ENCODE measurements at regions not wholly inside any gene's neighbourhood (a gene's known extent, or its start where the extent isn't known, plus 50 kb on each side); places are given as distances from the start of the nearest gene placed in this dataset.
"Not testable (repeated sequence)": the region's sequence is repeated elsewhere in the genome, so short reads cannot be mapped to it uniquely, and the experiment has no call there.

DNA sequence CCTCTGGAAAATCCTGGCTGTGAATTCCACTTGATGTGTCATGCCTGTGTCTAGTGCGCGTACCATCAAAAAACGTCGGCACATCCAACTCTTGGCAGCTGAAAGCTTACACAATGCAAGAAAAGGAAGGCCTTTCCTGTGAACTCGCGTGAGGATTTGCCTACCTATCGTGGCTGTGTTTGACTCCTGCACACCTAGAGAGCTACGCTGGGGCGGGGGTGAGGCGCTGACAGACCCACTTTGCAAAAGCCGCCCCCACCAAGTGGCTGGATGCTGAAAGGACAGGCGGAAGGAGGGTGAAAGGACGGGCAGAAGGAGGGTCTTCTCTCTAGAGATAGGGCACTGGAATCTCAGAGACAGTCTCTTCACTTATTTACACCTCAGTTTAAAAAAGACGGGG lies 270.1 kb downstream of the EIPR1 start:
- H3K36me3 ChIP-seq = no peaks in the 10 kb centered on the region
- TF ChIP-seq POLR2A (IDR thresholded peaks at IDR 0.05) = no peak
- TF ChIP-seq POLR2AphosphoS5 (IDR thresholded peaks at IDR 0.05) = no peak
- no peak for DNase-seq (ENCODE audit: low spot score)
- whole genome bisulfite sequencing = 87% methylated on average over 14 of the region's 14 CpGs
- no peak overlapping the region for H3K27ac ChIP-seq
- intact Hi-C loops (cut with DNase I) = no loop called here
- H3K4me1 ChIP-seq (replicated peaks) = no peaks in the 10 kb centered on the region
- no peaks in the 10 kb centered on the region for H3K9me3 ChIP-seq
- H3K4me3 ChIP-seq = no peak overlapping the region
- no peaks in the 10 kb centered on the region for H3K27me3 ChIP-seq (replicated peaks; ENCODE audit: insufficient read depth)

DNA sequence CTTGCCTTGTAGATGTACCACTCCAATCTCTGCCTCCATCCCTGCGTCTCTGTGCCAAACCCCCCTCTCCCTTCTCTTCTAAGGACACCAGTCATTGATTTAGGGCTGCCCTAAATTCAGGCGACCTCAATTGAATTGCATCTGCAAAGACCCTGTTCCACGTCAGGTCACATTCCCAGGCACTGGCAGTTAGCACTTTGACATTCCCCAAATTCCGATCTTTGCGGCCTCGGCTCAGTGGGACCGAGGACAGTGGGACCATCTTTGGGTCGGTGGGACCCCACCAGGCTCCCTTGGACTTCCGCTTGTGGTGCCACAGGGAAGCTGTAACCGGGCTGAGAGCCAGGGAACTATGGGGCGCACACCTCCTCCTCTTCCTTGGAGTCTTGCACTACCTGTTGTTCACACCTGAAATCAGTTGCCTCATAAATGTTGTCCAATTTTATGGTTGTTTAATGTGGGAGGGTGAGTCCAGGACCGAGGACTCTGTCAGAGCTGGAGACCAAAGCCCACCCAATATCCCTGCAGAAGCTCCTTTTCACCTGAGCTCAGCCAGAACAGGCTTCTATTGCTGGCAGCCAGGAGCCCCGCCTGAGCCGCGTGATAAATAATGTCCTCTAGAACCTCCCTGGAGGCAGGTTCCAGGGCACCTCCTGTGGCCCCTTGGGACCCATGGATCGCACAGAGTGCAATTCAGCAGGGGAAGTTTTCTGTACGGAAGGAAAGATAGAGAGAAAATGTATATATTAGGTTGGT lies 271.6 kb downstream of the EIPR1 start:
- Histone ChIP-seq H3K4me1 (replicated peaks) (no peaks in the 10 kb centered on the region), H3K27ac (no peak overlapping the region), H3K4me3 (no peak overlapping the region), H3K36me3 (no peaks in the 10 kb centered on the region), H3K9me3 (no peaks in the 10 kb centered on the region), H3K27me3 (replicated peaks; ENCODE audit: insufficient read depth) (no peaks in the 10 kb centered on the region)
- 51% methylated on average over 17 of the region's 17 CpGs for WGBS
- no peak for TF ChIP-seq POLR2AphosphoS5 (IDR thresholded peaks at IDR 0.05)
- TF ChIP-seq POLR2A (IDR thresholded peaks at IDR 0.05) = no peak
- TF ChIP-seq, protein P1, sequence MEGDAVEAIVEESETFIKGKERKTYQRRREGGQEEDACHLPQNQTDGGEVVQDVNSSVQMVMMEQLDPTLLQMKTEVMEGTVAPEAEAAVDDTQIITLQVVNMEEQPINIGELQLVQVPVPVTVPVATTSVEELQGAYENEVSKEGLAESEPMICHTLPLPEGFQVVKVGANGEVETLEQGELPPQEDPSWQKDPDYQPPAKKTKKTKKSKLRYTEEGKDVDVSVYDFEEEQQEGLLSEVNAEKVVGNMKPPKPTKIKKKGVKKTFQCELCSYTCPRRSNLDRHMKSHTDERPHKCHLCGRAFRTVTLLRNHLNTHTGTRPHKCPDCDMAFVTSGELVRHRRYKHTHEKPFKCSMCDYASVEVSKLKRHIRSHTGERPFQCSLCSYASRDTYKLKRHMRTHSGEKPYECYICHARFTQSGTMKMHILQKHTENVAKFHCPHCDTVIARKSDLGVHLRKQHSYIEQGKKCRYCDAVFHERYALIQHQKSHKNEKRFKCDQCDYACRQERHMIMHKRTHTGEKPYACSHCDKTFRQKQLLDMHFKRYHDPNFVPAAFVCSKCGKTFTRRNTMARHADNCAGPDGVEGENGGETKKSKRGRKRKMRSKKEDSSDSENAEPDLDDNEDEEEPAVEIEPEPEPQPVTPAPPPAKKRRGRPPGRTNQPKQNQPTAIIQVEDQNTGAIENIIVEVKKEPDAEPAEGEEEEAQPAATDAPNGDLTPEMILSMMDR (IDR thresholded peaks at IDR 0.05) = no peak
- intact Hi-C loops (cut with DNase I) = no loop called here
- no peak for DNase-seq (ENCODE audit: low spot score)

DNA sequence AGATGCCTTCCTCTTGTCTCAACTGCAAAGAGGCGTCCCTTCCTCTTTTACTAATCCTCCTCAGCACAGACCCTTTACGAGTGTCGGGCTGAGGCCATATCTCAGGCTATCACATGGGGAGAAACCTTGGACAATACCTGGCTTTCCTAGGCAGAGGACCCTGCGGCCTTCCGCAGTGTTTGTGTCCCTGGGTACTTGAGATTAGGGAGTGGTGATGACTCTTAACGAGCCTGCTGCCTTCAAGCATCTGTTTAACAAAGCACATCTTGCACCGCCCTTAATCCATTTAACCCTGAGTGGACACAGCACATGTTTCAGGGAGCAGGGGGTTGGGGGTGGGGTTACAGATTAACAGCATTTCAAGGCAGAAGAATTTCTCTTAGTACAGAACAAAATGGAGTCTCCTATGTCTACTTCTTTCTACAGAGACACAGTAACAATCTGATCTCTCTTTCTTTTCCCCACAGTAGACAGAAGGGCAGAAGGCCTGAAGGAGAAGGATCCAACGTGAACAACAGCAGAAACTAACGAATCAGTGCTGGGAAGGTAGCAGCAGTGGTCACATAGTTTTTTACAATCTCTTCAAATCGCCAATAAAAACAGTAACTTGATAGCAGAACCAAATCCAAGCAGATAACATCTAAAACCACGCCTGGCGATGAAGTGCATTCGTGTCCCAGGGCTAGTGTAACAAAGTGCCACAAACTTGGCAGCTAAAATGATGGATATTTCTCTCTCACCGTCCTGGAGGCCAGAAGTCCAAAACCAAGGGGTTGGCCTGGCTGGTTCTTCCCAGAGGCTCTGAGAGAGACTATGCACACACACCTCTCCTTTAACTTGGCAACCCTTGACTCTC lies 272.4 kb downstream of the EIPR1 start:
- DNase-seq (ENCODE audit: low spot score) = peak; percentile 53
- not testable (repeated sequence) for H3K27ac ChIP-seq

DNA sequence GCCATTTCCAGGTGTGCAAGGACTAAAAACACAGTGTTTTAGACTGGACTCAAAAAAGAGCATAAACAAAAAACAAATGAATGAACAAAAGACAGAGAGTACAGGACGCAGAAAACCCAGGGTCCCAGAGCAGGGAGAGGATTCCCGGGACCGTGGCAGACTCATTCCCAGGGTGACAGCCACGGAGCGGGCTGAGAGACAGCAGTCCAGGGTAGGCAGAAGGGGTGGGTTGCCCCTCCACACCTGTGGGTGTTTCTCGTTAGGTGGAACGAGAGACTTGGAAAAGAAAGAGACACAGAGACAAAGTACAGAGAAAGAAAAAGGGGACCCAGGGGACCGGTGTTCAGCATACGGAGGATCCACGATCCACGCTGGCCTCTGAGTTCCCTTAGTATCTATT lies 273.4 kb downstream of the EIPR1 start:
- Histone ChIP-seq H3K27me3 (replicated peaks; ENCODE audit: insufficient read depth) (no peaks in the 10 kb centered on the region), H3K4me3 (no peak overlapping the region), H3K27ac (no peak overlapping the region), H3K4me1 (replicated peaks) (no peaks in the 10 kb centered on the region), H3K36me3 (no peaks in the 10 kb centered on the region), H3K9me3 (no peaks in the 10 kb centered on the region)
- TF ChIP-seq POLR2AphosphoS5 (IDR thresholded peaks at IDR 0.05) = no peak
- TF ChIP-seq, protein P1 (IDR thresholded peaks at IDR 0.05) = no peak
- TF ChIP-seq POLR2A (IDR thresholded peaks at IDR 0.05) = no peak
- no peak for DNase-seq (ENCODE audit: low spot score)
- 90% methylated on average over 11 of the region's 11 CpGs for WGBS
- intact Hi-C loops (cut with DNase I) = no loop called here

More for the DNA sequence above, 272.4 kb downstream of the EIPR1 start:
- H3K4me1 ChIP-seq (replicated peaks); H3K36me3 ChIP-seq; H3K9me3 ChIP-seq; H3K4me3 ChIP-seq; intact Hi-C loops (cut with DNase I); H3K27me3 ChIP-seq (replicated peaks; ENCODE audit: insufficient read depth): not testable (repeated sequence)
- TF ChIP-seq POLR2AphosphoS5 (IDR thresholded peaks at IDR 0.05) = peak; percentile 79
- 35% methylated on average over 14 of the region's 14 CpGs for WGBS

DNA sequence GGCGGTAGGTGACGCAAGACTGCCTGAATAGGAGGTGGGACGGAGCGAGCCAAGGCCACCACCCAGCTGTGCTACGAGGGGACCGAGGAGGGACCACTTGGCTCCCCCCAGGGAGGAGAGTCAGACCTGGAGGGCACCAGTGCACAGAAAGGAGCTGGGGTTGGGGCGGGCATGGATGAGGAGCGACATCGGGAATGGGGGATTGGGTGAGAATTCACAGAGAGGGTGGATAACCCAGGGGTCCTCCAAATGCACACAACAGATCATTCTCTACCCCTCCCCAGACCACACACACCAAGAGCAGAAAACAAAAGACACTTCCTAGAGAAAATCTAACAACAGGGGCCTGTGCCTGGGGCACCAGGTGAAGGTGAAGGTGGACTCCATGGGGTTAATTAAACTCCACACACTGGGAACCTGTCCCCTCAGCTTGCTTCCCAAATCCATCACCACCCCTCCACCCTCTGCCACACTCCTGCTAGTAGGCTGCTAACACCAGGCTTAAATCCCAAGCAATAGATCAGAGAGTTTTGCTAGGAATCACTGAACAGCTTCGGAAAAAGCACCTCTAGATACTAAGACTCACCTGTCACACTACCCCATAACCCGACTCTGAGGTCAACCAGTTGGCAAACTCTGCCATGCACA lies 274.6 kb downstream of the EIPR1 start:
- Histone ChIP-seq H3K4me1 (replicated peaks) (no peaks in the 10 kb centered on the region), H3K36me3 (no peaks in the 10 kb centered on the region), H3K4me3 (no peak overlapping the region), H3K9me3 (no peaks in the 10 kb centered on the region), H3K27ac (no peak overlapping the region), H3K27me3 (replicated peaks; ENCODE audit: insufficient read depth) (no peaks in the 10 kb centered on the region)
- intact Hi-C loops (cut with DNase I) = no loop called here
- TF ChIP-seq POLR2A (IDR thresholded peaks at IDR 0.05) (no peak), POLR2AphosphoS5 (IDR thresholded peaks at IDR 0.05) (no peak)
- TF ChIP-seq, protein P1 (IDR thresholded peaks at IDR 0.05) = no peak
- DNase-seq (ENCODE audit: low spot score) = no peak
- 78% methylated on average over 11 of the region's 11 CpGs for WGBS
